Activated CD4-positive, alpha-beta T cell treated with anti-CD3 and anti-CD28 coated beads for 4 hours (primary cell): ENCODE measurements at regions not wholly inside any gene's neighbourhood (a gene's known extent, or its start where the extent isn't known, plus 50 kb on each side); places are given as distances from the start of the nearest gene placed in this dataset.
"Not testable (repeated sequence)": the region's sequence is repeated elsewhere in the genome, so short reads cannot be mapped to it uniquely, and the experiment has no call there.

Experiments used
- DNase-seq, 2 donors: peaks; one replicate each; pipeline ENCODE4 v3.0.0-alpha.2; 2020

DNA sequence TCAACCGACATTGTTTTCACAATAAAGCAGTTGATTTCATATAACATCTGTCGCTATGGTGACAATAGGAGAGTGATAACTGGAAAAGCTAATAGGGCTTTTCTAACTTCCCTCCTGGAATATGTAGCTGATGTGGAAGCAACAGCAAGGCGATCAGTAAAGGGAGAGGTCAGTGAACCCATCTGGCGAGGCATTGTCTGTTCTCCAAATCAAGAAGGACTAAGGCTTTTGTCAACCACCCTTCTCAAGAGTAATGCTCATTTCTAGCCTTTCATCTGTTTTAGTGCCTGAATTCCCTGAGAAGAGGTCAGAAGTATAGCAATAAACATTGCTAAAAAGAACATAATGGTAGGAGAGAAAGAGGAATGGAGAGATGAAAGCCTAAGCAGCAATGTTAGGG, 201.3 kb downstream of the AKAP7 start:
- DNase-seq: no peak

- DNase-seq: not testable (repeated sequence)
Measured at GRCh38 chr6:131346896-131347295, 211.6 kb downstream of the AKAP7 start.

- no peak for DNase-seq
Measured at GRCh38 chr6:131348572-131348971, 213.3 kb downstream of the AKAP7 start.

GRCh38 chr6:131349199-131349598, 213.9 kb downstream of the AKAP7 start:
- no peak for DNase-seq

GRCh38 chr6:131353106-131353505, 217.8 kb downstream of the AKAP7 start:
- no peak for DNase-seq

GRCh38 chr6:131353876-131354275, 218.6 kb downstream of the AKAP7 start:
- no peak for DNase-seq

DNA sequence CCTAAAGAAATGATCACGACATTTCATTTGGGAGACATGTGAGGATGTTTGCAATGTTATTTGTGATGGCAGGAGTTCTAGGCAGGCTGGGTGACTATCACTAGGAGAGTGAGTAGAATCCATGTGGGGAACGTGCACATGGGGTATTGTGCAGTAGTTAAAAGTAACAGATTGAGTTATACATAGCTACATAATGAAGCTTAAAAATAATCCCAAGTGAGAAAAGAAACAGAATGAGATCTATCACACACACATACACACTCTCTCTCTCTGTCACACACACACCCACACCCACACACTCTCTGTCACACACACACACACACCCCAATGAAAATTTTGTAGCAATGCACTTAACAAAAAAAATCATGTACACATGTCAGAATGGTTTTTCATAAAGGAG, 218.7 kb upstream of the ARG1 start:
- DNase-seq: no peak

DNA sequence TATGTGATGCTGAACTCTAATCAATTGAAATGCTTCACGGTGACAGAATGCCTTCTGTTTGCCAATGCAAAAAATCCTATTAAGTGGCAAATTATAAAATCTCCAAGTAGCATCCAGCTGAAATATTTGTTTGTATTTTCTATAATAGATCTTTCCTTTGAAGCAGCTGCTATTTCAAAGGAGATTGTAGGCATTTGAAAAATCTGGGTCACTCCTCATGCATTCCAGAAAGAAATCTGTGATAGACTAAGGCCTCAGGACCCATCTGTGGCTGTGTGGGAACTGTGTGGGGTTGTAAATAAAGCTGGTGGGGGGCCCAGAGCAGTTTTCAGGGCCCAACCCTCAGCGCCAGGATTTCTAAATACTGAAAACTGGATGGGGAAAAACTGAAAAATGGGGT, 216.9 kb upstream of the ARG1 start:
- no peak for DNase-seq

- DNase-seq: no peak
Measured at GRCh38 chr6:131357501-131357900, 215.5 kb upstream of the ARG1 start.

DNA sequence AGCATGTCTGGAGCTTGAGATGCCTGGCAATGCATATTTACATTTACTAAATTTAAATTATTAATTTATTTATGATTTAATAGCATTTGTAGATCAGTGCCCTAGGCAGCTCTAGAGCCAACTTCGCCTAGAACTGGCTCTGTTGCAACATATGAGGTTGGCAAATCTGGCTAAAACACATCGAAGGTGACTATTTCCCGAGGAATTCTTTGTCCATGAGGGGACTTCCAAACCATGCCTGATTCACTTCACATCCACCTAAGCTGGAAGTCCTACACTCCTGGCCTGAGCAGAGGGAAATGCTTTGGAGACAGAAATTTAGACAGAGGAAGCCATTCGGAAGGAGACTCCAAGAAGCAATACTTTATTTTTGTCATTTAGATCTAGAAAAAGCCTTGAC, 211.0 kb upstream of the ARG1 start:
- DNase-seq: no peak

GRCh38 chr6:131362696-131363095, 210.3 kb upstream of the ARG1 start:
- DNase-seq: no peak

DNA sequence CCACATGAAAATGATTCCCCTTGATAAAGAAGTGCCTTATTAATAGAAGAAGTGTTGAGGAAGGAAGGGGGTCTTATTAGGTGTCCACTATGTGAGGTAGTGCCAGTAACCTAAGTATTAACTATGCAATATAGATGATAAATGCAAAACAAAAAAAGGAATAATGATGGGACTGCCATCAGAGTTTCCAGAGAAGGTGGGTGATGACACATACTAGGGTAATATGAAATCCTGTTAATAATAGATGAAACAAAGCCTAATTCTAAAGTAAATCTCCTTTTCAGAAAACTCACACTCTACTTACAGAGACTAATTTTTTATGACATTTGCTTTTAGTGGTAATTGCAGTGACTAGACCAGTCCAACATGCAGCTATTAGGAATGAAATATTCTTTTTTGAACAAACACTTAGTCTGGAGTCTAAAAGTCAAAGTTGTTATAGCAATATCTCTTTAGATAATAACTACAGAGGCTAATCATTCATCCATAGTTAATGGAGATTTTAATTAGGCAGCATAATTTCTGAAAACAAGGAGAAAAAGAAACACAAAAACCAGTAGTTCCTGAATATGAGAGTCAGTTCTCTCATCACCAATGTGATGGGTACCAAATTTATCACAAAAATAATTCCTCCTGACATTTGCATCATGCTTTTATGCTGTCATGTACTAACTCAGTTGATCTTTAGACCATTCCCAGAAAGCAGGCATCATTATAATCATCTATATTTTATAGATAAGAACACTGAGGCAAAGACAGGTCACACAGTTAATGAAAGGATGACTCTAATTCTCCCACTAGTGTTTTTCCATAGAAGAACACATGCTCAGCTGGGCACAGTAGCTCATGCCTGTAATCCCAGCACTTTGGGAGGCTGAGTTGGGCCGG, 208.8 kb upstream of the ARG1 start:
- no peak for DNase-seq

GRCh38 chr6:131366223-131366622, 206.8 kb upstream of the ARG1 start:
- no peak for DNase-seq

- no peak for DNase-seq
Measured at GRCh38 chr6:131367206-131367873, 205.7 kb upstream of the ARG1 start.

DNA sequence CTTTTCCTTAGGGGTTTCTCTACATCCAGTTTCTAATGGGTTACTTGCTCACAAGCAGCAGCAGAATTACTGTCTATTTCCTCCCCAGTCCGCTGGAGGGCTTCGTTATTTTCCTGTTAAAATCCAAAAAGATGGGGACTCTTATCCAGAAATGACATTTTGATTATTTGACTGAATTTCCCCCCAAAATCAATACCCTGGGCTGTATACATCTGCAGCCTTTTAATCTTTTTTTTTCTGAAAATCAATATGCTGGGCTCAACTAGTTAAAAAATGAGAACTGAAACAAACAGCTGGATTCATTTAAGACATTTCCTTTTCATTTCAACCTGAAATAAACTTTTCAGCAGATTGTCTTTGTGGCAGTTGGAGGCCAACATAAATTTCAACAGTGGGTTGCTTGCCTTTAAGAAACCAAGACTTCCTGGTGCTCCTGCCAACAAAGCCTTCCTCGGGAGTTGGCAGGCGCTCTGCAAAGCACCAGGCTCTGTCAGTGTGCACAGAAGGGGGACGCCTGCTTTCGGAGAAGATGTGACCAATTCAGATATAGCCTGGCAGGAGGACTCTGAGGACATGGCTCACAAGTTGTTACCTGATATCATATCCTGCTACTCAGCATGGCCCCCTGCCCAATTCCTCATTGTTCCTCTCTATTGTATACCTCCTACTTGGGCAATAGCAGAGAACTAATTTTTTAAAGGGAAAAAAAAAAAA, 204.7 kb upstream of the ARG1 start:
- no peak for DNase-seq

DNA sequence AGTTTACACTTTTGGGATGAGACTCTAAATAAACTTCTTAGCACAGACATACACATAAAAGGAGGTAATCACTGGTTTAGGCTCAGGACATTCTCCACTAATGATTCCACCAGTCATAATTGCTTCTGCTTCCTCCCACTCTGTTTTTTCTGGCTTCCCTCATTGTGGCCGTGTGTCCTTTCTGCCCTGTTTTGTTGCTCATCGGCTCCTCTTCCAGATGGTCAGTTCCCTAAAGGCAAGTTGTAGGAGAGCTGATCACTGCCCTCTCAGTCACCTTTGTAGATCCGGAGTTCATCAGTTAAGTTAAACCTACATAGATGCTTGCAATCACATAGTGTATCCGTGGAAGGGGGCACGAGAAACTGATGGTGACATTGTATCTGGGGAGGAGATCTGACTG, 200.5 kb upstream of the ARG1 start:
- no peak for DNase-seq

DNA sequence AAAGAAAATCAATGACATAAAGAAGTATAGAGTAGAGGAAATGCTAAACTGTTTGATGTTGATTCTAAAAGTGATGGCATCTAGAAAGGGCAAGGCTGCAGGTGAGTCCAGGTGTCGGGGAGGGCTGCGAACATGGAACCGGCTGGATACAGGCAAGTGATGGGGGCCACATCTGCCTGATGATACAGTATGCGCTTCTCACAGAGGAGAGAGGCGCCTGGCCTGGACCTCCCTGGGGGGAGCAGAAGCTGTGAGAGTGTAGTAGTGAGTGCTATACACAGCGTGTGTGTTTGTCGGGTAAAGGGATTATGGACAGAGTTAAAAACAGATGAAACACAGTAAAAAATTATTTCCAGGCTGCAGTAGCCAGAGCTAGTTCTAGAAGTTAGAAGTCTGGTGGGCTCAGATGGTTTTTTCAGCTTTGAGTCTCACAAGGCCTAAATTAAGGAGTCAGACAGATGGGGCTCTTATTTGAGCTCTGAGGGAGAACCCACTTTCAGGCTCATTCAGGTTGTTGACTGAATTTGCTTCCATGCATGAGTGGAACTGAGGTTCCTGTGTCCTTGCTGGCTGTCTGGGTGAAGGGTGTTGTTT, 195.8 kb upstream of the ARG1 start:
- no peak for DNase-seq

DNA sequence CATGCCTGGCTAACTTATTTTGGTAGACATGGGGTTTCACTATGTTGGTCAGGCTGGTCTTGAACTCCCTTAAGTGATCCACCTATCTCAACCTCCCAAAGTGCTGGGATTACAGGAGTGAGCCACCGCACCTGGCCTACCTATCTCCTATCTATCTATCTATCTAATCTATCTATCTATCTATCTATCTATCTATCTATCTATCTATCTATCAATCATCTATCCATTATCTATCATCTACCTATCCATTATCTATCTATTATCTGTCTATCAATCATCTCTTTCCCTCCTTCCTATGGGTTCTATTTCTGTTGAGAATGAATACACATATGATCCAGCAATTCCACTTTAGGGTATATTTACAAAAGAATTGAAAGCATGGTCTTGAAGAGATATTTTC, 194.2 kb upstream of the ARG1 start:
- DNase-seq: no peak

- no peak for DNase-seq
Measured at GRCh38 chr6:131379948-131380347, 193.1 kb upstream of the ARG1 start.

DNA sequence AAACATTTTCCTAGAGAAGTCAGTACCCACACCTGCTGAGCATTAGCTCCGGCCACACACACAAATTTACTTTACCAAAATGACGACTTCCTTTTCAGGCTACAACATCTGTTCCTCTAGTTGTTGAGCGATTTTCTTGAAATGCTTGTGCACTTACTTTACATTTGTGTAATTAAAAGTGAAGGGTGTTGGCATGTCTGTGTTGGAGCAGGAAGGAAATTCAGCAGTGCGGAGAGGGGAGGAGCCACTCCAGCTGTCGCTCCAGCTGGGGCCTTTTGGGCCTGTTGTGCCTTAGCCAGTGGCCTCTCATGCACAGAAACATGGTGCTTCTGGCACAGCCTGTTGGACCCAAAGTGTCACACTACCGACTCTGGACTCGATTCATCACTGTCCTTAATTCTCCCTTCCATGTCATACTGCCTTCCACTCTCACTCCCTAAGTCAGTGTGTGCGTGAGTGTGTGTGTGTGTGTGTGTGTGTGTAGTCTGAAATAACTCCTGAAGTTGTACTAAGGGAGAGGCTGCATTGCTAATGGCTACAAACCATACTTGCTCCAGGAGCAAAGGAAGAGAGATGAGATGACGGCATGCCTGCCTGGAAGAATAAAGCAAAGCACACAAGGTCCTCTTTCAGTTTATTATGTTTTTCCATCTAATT, 191.8 kb upstream of the ARG1 start:
- DNase-seq: no peak

- no peak for DNase-seq
Measured at GRCh38 chr6:131381709-131382093, 191.3 kb upstream of the ARG1 start.

- no peak for DNase-seq
Measured at GRCh38 chr6:131382631-131383030, 190.4 kb upstream of the ARG1 start.
